ENCODE measurements at regions not wholly inside any gene's neighbourhood (a gene's known extent, or its start where the extent isn't known, plus 50 kb on each side); places are given as distances from the start of the nearest gene placed in this dataset.

DNA sequence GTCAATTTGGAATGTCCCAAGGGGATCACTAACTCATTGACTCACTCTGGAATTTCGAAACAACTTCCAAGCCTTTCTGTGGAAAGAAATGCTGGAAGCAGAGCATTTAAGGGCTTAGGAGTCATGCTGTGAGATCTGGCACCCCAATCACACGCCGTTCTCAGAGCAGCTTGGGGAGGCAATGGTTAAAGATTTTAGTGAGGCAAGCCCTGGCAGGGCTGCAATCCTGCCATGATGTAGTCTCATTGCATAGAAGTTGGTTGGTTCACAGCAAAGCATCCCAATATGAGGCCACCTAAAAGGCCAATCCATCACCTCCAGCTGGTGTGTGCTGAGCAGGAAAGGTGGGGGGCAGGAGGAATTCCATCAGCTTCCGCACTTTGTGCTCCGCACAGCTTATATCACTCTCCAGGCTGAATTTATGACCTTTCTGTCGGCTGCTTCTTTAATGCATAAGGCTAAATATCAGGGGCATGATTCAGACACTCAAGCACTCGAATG, 1043.9 kb upstream of the POU3F3 start:
- no peak for DNase-seq

- no peak for DNase-seq
Measured at GRCh38 chr2:103810875-103811274, 1043.0 kb upstream of the POU3F3 start.

DNA sequence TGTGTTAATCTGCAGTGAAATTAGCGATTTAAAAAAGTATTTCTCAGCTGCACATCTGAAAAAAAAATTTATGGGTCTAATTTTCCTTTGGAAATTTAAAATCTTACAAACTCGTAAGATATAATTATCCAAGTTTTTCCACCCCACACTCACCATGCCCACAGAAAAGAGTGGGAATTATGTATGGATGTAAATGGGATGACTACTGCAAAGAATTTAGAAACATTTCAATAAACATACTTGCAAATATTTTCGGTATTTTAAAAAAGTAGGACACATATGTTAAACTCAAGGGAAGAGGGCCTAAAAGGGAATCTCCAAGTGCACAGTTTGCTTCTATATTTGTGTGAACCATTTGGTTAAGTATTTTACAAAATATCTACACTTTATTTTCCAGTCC, 1039.9 kb upstream of the POU3F3 start:
- no peak for DNase-seq

DNA sequence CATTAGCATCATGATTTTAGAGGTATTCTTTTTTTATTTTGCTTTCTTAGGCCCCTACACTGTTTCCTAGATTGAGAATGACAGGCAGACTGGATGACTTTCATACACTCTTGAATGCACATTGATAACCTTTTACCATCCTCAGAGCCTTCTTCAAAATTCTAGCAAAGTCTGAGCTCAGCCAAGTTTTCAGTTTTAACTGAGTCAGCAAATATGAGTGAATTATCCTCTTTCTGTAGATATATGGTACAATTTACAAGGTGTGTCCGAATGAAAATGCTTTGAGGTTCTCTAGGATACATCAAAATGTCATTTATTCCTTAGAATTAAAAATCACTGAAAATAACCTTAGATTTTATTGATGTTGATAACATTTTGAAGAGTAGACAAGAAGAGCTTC, 1038.2 kb upstream of the POU3F3 start:
- no peak for DNase-seq

- no peak for DNase-seq
Measured at GRCh38 chr2:103817746-103818145, 1036.2 kb upstream of the POU3F3 start.

GRCh38 chr2:103818176-103818575, 1035.7 kb upstream of the POU3F3 start:
- DNase-seq = no peak

DNA sequence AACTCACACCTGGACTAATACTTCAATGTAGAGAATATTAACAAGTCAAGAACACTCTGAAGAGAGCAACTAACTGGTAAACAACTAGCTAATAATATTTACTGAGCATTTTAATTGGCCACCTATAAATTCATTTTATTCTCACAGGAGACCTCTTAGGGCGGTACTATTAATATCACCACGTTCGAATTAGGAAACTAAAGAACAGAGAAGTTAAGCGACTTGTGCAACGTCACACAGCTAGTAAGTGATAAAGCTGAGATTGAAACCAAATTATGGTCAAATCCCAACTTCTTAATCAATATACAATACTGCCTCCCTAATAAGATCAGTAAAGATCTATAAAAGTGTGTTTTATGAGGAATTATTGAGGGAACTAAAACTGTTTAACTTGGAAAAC, 1034.3 kb upstream of the POU3F3 start:
- DNase-seq = no peak

DNA sequence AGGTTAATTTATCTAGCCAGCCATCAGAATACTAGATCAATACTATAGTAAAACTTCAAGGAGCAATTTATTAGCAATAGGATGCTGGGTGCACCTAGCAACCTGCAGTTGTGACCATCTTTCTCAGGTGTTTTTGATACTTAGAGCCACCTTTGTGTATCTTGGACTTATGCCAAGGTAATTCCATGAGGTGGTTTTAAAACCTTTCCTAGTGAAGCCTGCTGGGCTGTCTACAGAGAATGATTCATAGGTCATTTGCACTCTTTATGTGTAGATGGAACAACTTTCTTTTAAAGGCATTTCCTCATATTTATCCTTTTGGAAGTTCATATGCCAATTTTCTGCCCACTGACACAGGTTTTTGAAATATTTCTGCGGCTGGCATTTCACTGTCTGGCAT, 1030.1 kb upstream of the POU3F3 start:
- no peak for DNase-seq

DNA sequence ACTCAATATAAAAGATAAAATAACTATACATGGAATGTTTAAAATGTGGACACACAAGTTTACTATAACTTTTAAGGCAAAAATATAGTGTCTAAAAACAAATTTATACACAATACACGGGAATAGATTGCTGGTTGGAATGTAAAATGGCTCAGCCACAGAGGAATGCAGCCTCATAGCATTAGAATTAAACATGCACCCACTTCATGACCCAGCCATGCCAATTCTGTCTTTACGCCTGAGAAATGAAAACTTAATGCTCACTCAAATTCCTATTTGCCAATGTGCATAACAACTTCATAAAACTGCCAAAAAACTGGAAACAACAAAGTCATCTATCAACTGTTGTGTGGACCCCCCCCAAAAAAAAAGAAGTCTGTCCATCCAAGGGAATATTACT, 1006.6 kb upstream of the POU3F3 start:
- DNase-seq = no peak

DNA sequence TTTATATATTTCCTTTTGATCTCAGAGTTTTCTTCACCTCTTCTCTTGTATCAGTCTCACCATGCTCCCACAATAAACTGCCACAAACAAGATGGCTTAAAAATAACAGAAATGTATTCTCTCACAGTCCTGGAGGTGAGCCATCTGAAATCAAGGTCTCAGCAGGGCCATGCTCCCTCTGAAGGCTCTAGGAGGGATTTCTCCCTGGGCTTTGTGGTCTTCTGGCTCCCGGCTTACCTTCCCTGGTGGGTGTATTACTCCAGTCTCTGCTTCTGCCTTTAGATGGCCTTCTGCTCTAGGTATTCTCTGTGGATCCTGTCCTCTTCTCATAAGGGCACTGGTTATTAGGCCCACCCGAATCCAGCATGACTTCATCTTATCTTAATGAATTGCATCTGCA, 994.7 kb upstream of the POU3F3 start:
- no peak for DNase-seq

DNA sequence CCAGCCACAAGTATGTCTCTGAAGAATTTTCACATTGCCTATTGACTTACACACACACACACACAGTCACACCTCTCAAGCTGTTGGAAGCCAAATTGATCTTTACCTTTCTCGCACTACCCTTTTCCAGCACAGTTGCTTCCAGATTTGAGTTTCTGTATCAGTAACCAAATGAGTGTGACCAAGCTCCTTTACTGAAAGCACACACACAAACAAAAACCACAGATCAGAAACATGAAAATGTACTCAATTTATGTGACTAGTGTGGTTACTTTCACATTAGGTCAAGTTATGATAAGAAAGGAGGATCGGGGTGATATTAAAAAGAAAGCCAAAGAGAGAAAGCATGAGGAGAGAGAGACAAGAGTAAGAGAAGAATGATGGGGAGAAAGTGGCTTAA, 993.9 kb upstream of the POU3F3 start:
- no peak for DNase-seq

DNA sequence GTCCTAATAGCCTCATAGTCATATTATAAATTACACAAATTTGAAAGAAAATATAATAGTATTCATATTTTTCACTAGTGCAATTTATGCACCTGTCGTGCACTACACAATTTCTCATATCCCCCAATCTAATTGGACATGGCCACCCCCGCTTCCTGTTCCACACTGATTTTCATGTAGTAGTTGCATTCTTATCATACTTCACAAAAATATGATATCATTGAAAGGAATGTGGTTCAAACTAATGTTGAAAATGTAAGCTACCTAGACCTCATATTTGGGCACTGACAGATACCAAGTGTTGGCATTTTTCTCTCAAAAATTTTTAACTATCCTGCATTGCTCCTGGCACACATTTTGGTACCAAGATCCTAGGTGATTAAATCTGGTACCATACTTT, 985.5 kb upstream of the POU3F3 start:
- DNase-seq = no peak

DNA sequence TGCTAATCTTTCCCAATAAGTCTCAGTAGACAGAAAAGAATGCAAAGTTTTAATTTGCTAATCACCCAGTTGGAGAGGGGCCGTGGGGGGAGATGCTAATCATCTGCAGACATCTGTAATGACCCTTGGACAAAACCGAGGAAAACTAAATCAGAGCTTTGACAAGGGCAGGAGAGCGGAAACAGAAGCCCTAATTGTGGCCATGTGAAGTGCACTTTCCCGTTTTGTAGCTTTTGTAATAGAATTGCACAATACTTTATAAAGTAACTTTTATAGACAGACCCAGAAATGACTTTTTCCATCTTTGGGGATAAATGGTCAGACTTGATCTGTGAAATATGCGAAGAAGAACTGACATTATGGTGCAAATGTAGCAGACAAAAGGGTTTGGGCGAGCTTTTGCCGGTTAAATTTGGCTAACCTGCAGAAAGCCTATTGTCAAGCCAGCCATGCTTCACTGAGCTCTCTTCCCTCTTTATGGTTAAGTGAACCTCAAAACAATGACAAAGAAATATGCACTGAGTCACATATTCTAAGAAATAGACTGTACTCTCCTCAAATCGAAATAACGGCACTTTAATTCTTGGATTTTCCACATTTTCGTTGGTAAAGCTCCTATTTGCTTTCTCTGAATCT, 980.1 kb upstream of the POU3F3 start:
- no peak for DNase-seq

- DNase-seq = no peak
Measured at GRCh38 chr2:103875131-103875530, 978.8 kb upstream of the POU3F3 start.

- no peak for DNase-seq
Measured at GRCh38 chr2:103875531-103875930, 978.4 kb upstream of the POU3F3 start.

DNA sequence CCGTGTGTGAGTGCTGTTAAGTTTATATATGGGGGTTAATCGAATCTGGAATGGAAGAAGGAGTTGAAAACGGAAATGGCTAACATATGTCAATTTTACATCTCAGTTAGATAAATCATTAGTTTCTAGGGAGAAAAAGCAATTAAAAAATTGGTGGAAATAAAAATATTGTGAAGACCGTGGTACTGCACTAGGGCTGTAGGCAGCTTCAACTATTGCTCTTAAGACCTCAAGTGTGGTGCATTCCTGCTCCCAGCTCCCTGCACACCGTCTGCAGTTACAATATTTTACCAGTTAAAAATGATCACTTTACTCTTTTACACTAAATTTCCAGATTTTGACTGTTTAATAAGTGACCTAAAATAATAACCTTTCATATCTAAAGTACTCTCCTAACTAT, 977.3 kb upstream of the POU3F3 start:
- no peak for DNase-seq

DNA sequence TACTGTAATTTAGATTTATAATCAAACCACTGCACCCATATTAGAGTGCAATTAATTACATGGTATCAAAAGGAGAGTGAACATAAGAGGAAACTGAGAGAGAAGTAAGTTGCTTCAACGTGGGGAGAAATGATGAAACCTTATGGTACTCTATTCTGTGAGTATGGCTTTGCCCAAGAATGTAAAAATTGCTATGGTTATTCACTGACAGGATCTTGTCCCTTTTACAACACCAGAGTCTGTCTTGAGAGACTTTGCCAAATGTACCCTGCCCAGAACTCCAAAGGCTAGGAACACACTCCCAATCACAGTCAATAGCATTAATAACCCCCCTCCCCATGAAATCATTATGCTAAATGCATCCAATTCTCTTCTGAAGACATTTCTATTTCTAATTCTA, 974.8 kb upstream of the POU3F3 start:
- no peak for DNase-seq

DNA sequence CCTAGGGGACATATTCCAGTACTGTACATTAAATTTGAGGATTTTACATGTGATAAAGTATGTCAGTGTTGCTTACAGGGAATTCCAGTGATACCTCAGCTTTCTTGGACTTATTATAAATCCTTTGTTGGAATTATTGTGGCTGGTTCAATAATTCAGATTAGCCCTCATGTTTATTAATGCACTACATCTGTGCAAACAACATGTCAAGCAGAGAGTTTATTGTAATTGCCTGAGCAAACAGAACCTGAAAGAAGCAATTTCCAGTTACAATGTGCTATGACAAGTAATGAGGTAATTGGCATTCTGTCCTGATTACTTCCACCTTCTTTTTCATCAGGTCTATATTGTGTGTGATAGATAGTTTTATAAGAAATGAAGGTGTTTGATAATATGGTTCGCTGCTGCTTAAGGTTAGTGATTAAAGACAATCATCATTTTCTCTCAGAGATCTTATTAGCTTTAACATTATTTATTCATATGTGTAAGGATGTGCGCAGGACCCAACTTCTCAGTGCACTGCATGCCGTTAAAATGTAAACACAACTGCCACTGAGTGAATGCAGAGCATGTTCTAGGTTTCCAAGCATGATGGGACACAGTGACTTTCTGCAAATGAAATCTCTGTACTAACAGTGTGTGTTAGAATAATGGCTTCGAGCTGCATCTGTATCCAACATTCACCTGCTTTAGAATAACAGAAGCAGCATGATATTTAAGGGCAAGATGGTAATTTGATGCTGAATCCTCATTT, 973.7 kb upstream of the POU3F3 start:
- DNase-seq = no peak

- DNase-seq = no peak
Measured at GRCh38 chr2:103887625-103888024, 966.3 kb upstream of the POU3F3 start.

DNA sequence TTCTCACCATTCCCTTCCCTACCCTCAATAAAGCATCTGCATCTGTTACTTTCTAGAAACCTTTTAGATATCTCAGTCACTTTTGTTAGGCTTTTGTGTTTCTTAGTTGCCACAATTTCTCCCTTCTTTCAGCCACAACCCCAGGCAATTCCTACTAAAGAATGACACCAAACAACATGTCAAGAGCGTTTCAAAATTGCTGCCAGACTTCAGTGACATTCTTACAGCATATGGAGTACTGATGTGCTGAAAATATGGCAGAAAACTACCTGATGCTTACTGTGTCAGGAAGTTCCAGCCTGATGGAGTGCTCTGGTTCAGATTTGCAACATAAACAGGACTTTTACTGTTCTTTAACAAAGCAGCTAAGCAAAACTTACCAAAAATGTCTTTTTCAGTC, 957.7 kb upstream of the POU3F3 start:
- no peak for DNase-seq

GRCh38 chr2:103898561-103898960, 955.4 kb upstream of the POU3F3 start:
- no peak for DNase-seq

DNA sequence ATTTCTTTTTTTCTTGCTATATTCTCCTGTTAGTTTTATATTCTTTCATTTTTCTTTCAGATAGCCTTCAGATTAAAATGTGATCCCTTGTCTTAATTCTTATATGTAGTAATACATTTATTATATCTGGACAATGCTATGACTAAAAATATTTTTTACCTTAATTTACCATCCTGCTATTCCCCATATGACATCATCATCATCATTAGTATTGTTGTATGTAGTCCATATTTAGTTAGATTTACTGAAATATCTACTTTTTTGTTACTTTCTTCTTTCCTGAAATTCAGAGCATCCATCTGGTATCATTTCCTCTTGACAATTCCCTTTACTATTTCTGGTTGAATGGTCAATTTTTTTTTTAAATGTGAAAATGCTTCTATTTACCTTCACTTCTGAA, 951.6 kb upstream of the POU3F3 start:
- DNase-seq = no peak

DNA sequence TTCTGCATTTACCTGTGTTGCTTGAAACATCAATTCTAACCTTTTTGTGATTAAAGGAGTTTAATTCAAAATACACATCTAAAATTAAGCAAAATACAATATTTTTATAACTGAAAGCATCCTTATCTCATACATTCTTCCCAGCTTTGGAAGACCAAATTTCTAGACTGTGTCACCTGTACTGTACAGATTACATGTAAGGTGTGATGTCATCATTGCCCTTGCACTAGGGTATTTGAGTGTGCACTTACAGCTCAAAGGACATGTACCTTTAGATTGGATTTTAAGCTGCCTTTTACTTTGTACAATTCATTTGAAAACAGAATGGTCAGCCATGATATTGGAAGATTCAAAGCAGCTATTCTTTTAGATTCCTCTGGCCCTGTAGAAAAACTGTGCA, 932.8 kb upstream of the POU3F3 start:
- DNase-seq = no peak
